ENCODE measurements at regions not wholly inside any gene's neighbourhood (a gene's known extent, or its start where the extent isn't known, plus 50 kb on each side); places are given as distances from the start of the nearest gene placed in this dataset.
"Not testable (repeated sequence)": the region's sequence is repeated elsewhere in the genome, so short reads cannot be mapped to it uniquely, and the experiment has no call there.

DNA sequence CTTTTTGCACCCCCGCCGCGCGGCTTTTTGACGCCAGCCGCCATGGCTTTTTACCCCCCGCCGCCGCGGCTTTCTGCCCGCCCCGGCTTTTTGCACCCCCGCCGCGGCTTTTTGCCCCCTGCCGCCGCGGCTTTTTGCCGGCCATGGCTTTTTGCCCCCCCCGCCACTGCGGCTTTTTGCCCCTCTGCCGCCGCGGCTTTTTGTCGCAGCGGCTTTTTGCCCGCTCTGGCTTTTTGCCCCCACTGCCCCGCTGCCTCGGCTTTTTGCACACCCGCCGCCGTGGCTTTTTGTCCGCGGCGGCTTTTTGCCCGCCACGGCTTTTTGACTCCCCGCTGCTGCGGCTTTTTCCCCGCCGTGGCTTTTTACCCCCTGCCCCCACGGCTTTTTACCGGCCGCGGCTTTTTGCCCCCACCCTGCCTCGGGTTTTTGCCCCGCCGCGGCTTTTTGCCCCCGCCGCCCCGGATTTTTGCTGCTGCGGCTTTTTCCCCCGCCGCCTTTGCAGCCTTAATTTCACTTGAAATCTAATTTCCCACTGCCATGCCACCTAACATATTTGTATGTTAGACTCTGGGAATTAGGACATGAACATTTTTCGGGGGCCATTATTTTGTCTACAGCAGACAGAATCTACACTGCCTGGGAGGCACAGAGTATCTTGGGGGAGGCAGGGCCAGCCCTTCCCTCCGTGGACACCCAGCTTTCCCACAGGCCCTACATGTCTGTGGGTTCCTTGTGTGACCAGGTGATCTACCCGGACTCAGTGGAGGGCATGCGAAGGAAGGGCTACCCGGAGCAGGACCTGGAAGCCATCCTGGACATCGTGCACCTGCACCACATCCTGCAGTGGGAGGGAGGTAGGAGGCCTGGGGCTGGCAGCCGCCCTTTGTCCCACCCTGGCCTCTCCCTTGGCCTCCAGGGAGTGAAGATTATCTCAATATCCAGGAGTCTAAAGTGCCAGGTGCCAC, 3031.0 kb upstream of the TEKT4 start:
- no peak overlapping the region for H3K4me3 ChIP-seq (ENCODE audit: extremely low read depth, insufficient read depth, low read length, poor library complexity, severe bottlenecking)
- no peaks in the 10 kb centered on the region for H3K9me3 ChIP-seq (ENCODE audit: control insufficient read depth, low read length)
- no peak overlapping the region for H3K27ac ChIP-seq (ENCODE audit: low read depth, low read length, severe bottlenecking)
- H3K4me1 ChIP-seq (ENCODE audit: control insufficient read depth, insufficient read depth, low read length, poor library complexity, severe bottlenecking): no peaks in the 10 kb centered on the region
- 51% methylated on average over 32 to 38 of the region's 62 CpGs for WGBS, 2 experiments (ENCODE audit: insufficient coverage in 2 of 2)
- no peaks in the 10 kb centered on the region for H3K36me3 ChIP-seq (ENCODE audit: control insufficient read depth, insufficient read depth, low read length)

DNA sequence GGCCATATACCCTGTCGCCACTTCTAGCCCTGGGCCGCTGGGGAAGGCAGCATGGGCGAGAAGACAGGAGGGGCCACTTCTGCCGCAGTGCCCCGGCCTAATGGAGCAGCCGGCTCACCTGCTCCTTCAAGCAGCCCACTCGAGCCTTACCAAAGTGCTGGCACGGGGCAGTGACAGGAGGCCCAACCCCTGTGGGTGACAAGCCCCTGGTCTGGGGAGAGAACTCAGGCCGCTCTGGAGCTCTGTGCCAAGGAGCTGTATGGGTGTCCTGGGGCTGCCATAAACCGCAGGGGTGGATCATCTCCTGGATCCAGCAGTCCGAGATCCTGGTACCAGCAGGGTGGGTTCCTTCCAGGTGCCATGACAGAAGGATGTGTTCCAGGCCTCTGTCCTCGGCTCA, 3029.0 kb upstream of the TEKT4 start:
- not testable (repeated sequence) for H3K9me3 ChIP-seq (ENCODE audit: control insufficient read depth, low read length); H3K27ac ChIP-seq (ENCODE audit: low read depth, low read length, severe bottlenecking); H3K4me3 ChIP-seq (ENCODE audit: extremely low read depth, insufficient read depth, low read length, poor library complexity, severe bottlenecking); H3K36me3 ChIP-seq (ENCODE audit: control insufficient read depth, insufficient read depth, low read length); H3K4me1 ChIP-seq (ENCODE audit: control insufficient read depth, insufficient read depth, low read length, poor library complexity, severe bottlenecking)
- WGBS, 2 experiments (ENCODE audit: insufficient coverage in 2 of 2): 79 to 88% methylated on average over 9 of the region's 12 CpGs

DNA sequence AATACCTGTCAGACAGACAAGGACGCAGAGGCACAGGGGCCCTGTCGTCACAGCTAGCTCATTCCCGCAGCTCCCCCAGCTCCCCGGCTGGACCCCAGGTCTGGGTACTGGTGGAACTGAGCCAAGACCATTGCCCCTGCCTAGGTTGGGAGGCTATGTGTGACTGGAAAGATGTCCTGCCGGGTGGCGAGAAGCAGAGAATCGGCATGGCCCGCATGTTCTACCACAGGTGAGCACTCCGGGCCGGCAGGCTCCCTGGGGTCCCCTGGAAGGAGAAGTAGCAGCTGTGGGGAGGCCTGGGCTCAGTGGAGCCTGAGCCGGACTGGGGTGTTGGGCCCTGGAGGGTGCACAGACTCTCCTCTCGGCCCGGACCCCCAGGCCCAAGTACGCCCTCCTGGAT, 3028.3 kb upstream of the TEKT4 start:
- not testable (repeated sequence) for H3K27ac ChIP-seq (ENCODE audit: low read depth, low read length, severe bottlenecking)
- WGBS, 2 experiments (ENCODE audit: insufficient coverage in 2 of 2): 71 to 95% methylated on average over 1 to 13 of the region's 14 CpGs

DNA sequence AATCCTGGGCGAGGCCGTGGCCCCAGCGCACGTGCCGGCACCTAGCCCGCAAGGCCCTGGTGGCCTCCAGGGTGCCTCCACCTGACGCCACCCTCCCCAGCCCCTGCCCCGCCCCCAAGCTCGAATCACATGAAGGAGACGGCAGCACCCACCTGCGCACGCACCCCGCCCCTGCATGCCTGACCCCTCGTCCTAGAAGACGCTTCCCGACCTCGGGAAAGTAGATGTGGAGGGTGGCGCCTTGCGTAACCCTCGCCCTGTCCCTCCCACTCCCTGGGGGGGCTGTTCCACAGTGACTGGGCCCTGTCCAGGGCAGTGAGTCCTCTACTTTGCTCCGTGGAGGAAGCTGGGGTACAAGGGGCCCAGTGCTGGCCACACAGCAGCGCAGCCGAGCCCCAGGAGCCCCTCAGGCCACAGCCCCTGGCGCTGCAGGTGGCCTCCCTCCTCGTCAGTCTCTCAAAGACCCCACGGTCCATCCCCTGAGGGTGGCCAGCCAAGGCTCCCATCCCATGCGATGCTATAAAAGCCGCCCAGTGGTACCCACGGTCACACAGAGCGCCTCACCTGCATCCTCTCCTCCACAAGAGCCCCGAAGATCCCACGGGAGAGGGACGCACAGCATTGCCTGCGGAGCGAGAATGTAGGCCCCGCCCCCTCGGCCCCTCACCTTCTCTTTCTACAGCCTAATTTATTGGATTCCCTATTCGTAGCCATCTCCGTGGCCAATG, 3027.3 kb upstream of the TEKT4 start:
- not testable (repeated sequence) for H3K9me3 ChIP-seq (ENCODE audit: control insufficient read depth, low read length); H3K36me3 ChIP-seq (ENCODE audit: control insufficient read depth, insufficient read depth, low read length); H3K27ac ChIP-seq (ENCODE audit: low read depth, low read length, severe bottlenecking); H3K4me3 ChIP-seq (ENCODE audit: extremely low read depth, insufficient read depth, low read length, poor library complexity, severe bottlenecking); H3K4me1 ChIP-seq (ENCODE audit: control insufficient read depth, insufficient read depth, low read length, poor library complexity, severe bottlenecking)
- 83 to 84% methylated on average over 19 to 24 of the region's 39 CpGs for WGBS, 2 experiments (ENCODE audit: insufficient coverage in 2 of 2)

More for the DNA sequence above, 3028.3 kb upstream of the TEKT4 start:
- not testable (repeated sequence) for H3K9me3 ChIP-seq (ENCODE audit: control insufficient read depth, low read length); H3K4me1 ChIP-seq (ENCODE audit: control insufficient read depth, insufficient read depth, low read length, poor library complexity, severe bottlenecking); H3K4me3 ChIP-seq (ENCODE audit: extremely low read depth, insufficient read depth, low read length, poor library complexity, severe bottlenecking); H3K36me3 ChIP-seq (ENCODE audit: control insufficient read depth, insufficient read depth, low read length)

DNA sequence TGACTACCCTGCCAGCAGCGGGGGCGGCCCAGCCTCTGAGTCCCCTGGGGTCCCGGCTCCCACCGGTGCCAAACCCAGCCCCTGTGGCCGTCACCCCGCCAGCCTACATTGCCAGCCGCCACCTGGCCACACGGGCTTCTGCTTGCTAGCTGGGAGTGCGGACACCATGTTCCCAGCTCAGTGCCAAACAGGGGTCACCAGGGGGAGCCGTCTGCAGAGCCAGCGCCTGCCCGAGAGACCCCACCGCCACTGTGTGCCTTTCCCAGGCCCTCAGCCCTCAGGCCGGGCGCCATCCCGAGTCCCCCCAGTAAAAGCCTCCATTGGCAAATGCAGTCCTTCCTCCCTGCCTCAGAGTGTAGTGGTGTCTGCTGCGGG, 3026.8 kb upstream of the TEKT4 start:
- not testable (repeated sequence) for H3K36me3 ChIP-seq (ENCODE audit: control insufficient read depth, insufficient read depth, low read length); H3K4me1 ChIP-seq (ENCODE audit: control insufficient read depth, insufficient read depth, low read length, poor library complexity, severe bottlenecking); H3K27ac ChIP-seq (ENCODE audit: low read depth, low read length, severe bottlenecking); H3K9me3 ChIP-seq (ENCODE audit: control insufficient read depth, low read length); H3K4me3 ChIP-seq (ENCODE audit: extremely low read depth, insufficient read depth, low read length, poor library complexity, severe bottlenecking)
- WGBS, 2 experiments (ENCODE audit: insufficient coverage in 2 of 2): 81 to 83% methylated on average over 10 to 13 of the region's 17 CpGs

DNA sequence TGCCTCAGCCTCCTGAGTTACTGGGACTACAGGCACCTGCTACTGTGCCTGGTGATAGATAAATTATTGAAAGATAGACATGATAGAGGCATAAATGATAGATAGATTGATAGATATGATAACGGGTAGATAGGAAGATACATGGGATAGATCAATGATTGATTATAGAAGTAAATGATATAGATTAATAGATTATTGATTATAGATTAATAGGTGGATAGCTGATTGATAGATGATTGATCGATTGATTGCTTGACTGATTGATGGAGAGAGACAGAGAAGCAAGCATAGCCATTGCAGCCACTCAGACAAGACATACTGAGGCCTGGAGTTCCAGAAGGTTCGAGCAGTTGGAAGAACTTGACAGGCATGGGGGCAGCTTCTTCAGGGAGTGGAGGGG, 3024.8 kb upstream of the TEKT4 start:
- not testable (repeated sequence) for H3K4me1 ChIP-seq (ENCODE audit: control insufficient read depth, insufficient read depth, low read length, poor library complexity, severe bottlenecking); H3K4me3 ChIP-seq (ENCODE audit: extremely low read depth, insufficient read depth, low read length, poor library complexity, severe bottlenecking); H3K36me3 ChIP-seq (ENCODE audit: control insufficient read depth, insufficient read depth, low read length); H3K9me3 ChIP-seq (ENCODE audit: control insufficient read depth, low read length); H3K27ac ChIP-seq (ENCODE audit: low read depth, low read length, severe bottlenecking)
- 59 to 80% methylated on average over 2 of the region's 3 CpGs for WGBS, 2 experiments (ENCODE audit: insufficient coverage in 2 of 2)

DNA sequence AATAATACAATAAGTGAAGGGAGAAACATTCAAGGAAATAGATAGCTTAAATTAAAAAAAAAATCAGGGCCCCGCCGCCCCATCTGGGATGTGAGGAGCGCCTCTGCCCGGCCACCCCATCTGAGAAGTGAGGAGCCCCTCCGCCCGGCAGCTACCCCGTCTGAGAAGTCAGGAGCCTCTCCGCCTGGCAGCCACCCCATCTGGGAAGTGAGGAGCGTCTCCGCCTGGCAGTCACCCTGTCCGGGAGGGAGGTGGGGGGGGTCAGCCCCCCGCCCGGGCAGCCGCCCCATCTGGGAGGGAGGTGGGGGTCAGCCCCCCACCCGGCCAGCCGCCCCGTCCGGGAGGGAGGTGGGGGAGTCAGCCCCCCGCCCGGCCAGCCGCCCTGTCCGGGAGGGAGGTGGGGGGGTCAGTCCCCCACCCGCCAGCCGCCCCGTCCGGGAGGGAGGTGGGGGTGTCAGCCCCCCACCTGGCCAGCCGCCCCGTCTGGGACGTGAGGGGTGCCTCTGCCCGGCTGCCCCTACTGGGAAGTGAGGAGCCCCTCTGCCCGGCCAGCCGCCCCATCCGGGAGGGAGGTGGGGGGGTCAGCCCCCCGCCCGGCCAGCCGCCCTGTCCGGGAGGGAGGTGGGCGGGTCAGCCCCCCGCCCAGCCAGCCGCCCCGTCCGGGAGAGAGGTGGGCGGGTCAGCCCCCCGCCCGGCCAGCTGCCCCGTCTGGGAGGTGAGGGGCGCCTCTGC, 3019.4 kb upstream of the TEKT4 start:
- 94 to 100% methylated on average over 2 to 7 of the region's 47 CpGs for WGBS, 2 experiments (ENCODE audit: insufficient coverage in 2 of 2)
- not testable (repeated sequence) for H3K9me3 ChIP-seq (ENCODE audit: control insufficient read depth, low read length); H3K4me1 ChIP-seq (ENCODE audit: control insufficient read depth, insufficient read depth, low read length, poor library complexity, severe bottlenecking); H3K4me3 ChIP-seq (ENCODE audit: extremely low read depth, insufficient read depth, low read length, poor library complexity, severe bottlenecking); H3K36me3 ChIP-seq (ENCODE audit: control insufficient read depth, insufficient read depth, low read length); H3K27ac ChIP-seq (ENCODE audit: low read depth, low read length, severe bottlenecking)

DNA sequence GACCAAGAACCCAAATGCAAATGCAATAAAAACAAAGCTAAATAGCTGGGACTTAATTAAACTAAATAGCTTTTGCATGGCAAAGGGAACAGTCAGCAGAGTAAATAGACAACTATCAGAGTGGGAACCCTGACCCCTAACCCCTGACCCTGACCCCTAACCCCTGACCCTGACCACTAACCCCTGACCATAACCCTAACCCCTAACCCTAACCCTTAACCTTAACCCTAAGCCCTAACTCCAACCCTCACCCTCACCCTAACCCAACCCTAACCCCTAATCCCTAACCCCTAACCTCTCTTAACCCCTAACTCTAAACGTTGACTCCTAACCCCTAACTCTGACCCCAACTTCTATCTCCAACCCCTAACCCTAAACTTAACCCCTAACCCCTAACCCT, 3014.3 kb upstream of the TEKT4 start:
- not testable (repeated sequence) for H3K27ac ChIP-seq (ENCODE audit: low read depth, low read length, severe bottlenecking)

DNA sequence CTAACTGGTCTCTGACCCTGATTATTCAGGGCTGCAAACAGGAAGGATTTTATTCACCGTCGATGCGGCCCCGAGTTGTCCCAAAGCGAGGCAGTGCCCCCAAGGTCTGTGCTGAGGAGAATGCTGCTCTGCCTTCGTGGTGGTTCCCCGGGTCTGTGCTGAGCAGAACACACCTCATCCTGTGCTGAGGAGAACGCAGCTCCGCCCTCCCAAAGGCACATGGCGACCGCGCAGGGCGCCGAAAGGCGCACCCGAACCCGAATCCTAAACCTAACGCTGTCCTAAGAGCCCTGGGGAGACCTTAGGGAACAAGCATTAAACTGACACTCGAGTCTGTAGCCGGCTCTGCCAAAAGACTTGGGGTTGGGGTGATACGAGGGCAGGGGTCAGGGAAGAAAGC, 3013.5 kb upstream of the TEKT4 start:
- H3K36me3 ChIP-seq (ENCODE audit: control insufficient read depth, insufficient read depth, low read length); H3K27ac ChIP-seq (ENCODE audit: low read depth, low read length, severe bottlenecking); H3K9me3 ChIP-seq (ENCODE audit: control insufficient read depth, low read length); H3K4me3 ChIP-seq (ENCODE audit: extremely low read depth, insufficient read depth, low read length, poor library complexity, severe bottlenecking); H3K4me1 ChIP-seq (ENCODE audit: control insufficient read depth, insufficient read depth, low read length, poor library complexity, severe bottlenecking): not testable (repeated sequence)
- WGBS, 2 experiments (ENCODE audit: insufficient coverage in 2 of 2): 75 to 83% methylated on average over 13 to 18 of the region's 21 CpGs

More for the DNA sequence above, 3014.3 kb upstream of the TEKT4 start:
- H3K36me3 ChIP-seq (ENCODE audit: control insufficient read depth, insufficient read depth, low read length); H3K4me1 ChIP-seq (ENCODE audit: control insufficient read depth, insufficient read depth, low read length, poor library complexity, severe bottlenecking); H3K9me3 ChIP-seq (ENCODE audit: control insufficient read depth, low read length); H3K4me3 ChIP-seq (ENCODE audit: extremely low read depth, insufficient read depth, low read length, poor library complexity, severe bottlenecking): not testable (repeated sequence)
- 17 to 33% methylated on average over 1 of the region's 1 CpG for WGBS, 2 experiments (ENCODE audit: insufficient coverage in 2 of 2)

DNA sequence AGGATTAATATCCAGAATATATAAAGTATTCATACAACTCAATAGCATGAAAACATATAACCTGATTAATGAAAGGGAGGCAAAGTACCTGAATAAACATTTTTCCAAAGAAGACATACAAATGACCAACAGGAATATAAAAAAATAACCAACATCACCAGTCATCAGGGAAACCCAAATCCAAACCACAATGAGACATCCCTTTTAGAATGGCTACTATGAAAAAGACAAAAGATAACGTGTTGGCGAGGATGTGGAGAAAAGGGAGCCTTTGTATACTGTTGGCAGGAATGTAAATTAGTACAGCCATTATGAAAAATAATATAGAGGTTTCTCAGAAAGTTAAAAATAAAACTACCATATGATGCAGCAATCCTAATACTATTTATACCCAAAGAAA, 2999.5 kb upstream of the TEKT4 start:
- WGBS, 2 experiments (ENCODE audit: insufficient coverage in 2 of 2): no CpG with 5 or more reads among the region's 2 CpGs

More for the DNA sequence above, 2999.5 kb upstream of the TEKT4 start:
- not testable (repeated sequence) for H3K9me3 ChIP-seq (ENCODE audit: control insufficient read depth, low read length); H3K4me3 ChIP-seq (ENCODE audit: extremely low read depth, insufficient read depth, low read length, poor library complexity, severe bottlenecking); H3K36me3 ChIP-seq (ENCODE audit: control insufficient read depth, insufficient read depth, low read length); H3K4me1 ChIP-seq (ENCODE audit: control insufficient read depth, insufficient read depth, low read length, poor library complexity, severe bottlenecking); H3K27ac ChIP-seq (ENCODE audit: low read depth, low read length, severe bottlenecking)

All from mesodermal cell (in vitro differentiated cells).